HG02642 (cell line): ENCODE measurements at regions not wholly inside any gene's neighbourhood (a gene's known extent, or its start where the extent isn't known, plus 50 kb on each side); places are given as distances from the start of the nearest gene placed in this dataset.

Experiments used
- ATAC-seq: cut with Tn5 transposase; IDR thresholded peaks from one replicate; pipeline ENCODE4 v1.9.1; 2021; ENCODE audit warnings: mild to moderate bottlenecking; ENCODE audit not compliant: unreplicated experiment, poor library complexity

GRCh38 chr10:52865213-52865612 lies 92.6 kb upstream of the MBL2 start:
- no peak for ATAC-seq

- ATAC-seq, result no peak
These were observed 91.9 kb upstream of the MBL2 start for GRCh38 chr10:52864201-52865106.

GRCh38 chr10:52858722-52859121 lies 86.1 kb upstream of the MBL2 start:
- no peak for ATAC-seq

- ATAC-seq, result no peak
These were observed 83.2 kb upstream of the MBL2 start for GRCh38 chr10:52855546-52856325.

GRCh38 chr10:52853704-52854103 lies 81.1 kb upstream of the MBL2 start:
- ATAC-seq, result no peak

- no peak for ATAC-seq
These were observed 64.2 kb upstream of the MBL2 start for GRCh38 chr10:52836816-52837215.
